ENCODE measurements at regions not wholly inside any gene's neighbourhood (a gene's known extent, or its start where the extent isn't known, plus 50 kb on each side); places are given as distances from the start of the nearest gene placed in this dataset.
"Not testable (repeated sequence)": the region's sequence is repeated elsewhere in the genome, so short reads cannot be mapped to it uniquely, and the experiment has no call there.

- TF ChIP-seq CTCF, POLR2A (IDR thresholded peaks at IDR 0.05): not testable (repeated sequence)
Observed at GRCh38 chr12:20093190-20093810, 275.0 kb upstream of the PDE3A start.

Measured in Peyer's patch (tissue), 4 donors.